Osteoblast (primary cell): ENCODE measurements at regions not wholly inside any gene's neighbourhood (a gene's known extent, or its start where the extent isn't known, plus 50 kb on each side); places are given as distances from the start of the nearest gene placed in this dataset.

ENCODE experiments used
- DNase-seq: peaks from one replicate; pipeline ENCODE4 v3.0.0; 2011; ENCODE audit warnings: low spot score, mixed read lengths; ENCODE audit not compliant: insufficient read length; ENCODE audit errors: missing footprints
- H2AFZ ChIP-seq: 2 replicates; pipeline ENCODE4 v1.6.0; 2011; ENCODE audit warnings: mild to moderate bottlenecking, low read length
- H3K27ac ChIP-seq: 2 replicates; pipeline ENCODE4 v1.5.1; 2011; ENCODE audit warnings: mild to moderate bottlenecking, low read depth, low read length, moderate library complexity
- H3K27me3 ChIP-seq: 2 replicates; pipeline ENCODE4 v1.6.0; 2012; ENCODE audit warnings: mild to moderate bottlenecking, control low read depth, inconsistent platforms, low read length, moderate library complexity; ENCODE audit not compliant: insufficient read depth
- H3K36me3 ChIP-seq: 2 replicates; pipeline ENCODE4 v1.5.1; 2011; ENCODE audit warnings: mild to moderate bottlenecking, low read length, control low read depth, moderate library complexity; ENCODE audit not compliant: insufficient read depth
- H3K4me1 ChIP-seq: 2 replicates; pipeline ENCODE4 v1.5.1; 2011; ENCODE audit warnings: mild to moderate bottlenecking, low read length, control low read depth, moderate library complexity; ENCODE audit not compliant: insufficient read depth
- H3K4me2 ChIP-seq: 2 replicates; pipeline ENCODE4 v1.6.0; 2011; ENCODE audit warnings: mild to moderate bottlenecking, low read length; ENCODE audit not compliant: insufficient read depth
- H3K4me3 ChIP-seq: fragments of 200-600 bp; sonication (generic); 3 replicates; pipeline ENCODE4 v1.5.1; 2012; ENCODE audit warnings: mild to moderate bottlenecking, low read length, inconsistent platforms; ENCODE audit not compliant: insufficient read depth
- H3K79me2 ChIP-seq: 2 replicates; pipeline ENCODE4 v1.6.0; 2012; ENCODE audit warnings: mild to moderate bottlenecking, low read length, control low read depth, inconsistent platforms; ENCODE audit not compliant: insufficient read depth
- H3K9me3 ChIP-seq: 2 replicates; pipeline ENCODE4 v1.5.1; 2011; ENCODE audit warnings: low read depth, low read length, control low read depth
- H4K20me1 ChIP-seq: 2 replicates; pipeline ENCODE4 v1.6.0; 2012; ENCODE audit warnings: mild to moderate bottlenecking, low read length, control low read depth; ENCODE audit not compliant: insufficient read depth
- TF ChIP-seq, protein P1 (sequence below): IDR thresholded peaks from 2 replicates; pipeline ENCODE4 v1.5.1; 2011; ENCODE audit warnings: mild to moderate bottlenecking, low read depth, low read length, moderate library complexity; ENCODE audit errors: extremely low read depth

DNA sequence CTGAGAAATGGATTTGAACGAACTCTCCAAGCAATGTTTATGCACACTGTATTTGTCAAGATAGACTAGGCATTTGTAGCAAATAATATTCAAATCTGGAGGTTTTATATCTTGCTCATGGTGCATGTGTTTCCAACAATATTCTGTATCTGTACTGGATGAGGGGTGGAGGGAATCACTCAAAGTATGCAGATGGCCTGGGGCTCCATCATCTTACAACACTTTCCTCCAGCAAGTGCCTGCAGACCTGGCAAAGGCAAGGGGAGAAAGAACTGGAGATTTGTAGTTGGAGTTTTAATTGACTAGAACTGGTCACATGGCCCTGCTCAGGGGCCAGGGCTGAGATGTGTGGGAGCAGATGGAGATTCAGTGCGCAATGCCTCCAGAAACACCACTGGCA is 309.0 kb downstream of the PLK2 start:
- DNase-seq: no peak
- no peak overlapping the region for H3K4me3 ChIP-seq

DNA sequence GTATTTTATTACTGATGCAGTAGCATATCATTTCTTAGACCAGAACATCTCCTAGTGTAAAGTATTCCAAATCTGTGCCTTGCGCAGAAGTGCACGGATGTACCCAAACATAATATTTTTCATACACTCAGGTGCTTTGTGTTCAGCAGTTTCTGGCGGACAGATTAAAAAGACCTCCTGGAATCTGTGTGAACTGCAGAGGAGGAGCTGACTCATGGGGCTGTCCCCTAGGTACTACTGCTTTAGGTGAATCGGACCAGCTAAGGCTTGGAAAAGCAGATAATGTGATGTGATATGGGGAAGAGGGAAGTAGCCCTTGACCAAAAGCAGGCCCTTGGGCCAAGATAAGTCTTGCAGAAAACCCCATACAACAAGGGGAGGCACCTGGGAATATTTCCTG is 310.1 kb downstream of the PLK2 start:
- TF ChIP-seq, protein P1, sequence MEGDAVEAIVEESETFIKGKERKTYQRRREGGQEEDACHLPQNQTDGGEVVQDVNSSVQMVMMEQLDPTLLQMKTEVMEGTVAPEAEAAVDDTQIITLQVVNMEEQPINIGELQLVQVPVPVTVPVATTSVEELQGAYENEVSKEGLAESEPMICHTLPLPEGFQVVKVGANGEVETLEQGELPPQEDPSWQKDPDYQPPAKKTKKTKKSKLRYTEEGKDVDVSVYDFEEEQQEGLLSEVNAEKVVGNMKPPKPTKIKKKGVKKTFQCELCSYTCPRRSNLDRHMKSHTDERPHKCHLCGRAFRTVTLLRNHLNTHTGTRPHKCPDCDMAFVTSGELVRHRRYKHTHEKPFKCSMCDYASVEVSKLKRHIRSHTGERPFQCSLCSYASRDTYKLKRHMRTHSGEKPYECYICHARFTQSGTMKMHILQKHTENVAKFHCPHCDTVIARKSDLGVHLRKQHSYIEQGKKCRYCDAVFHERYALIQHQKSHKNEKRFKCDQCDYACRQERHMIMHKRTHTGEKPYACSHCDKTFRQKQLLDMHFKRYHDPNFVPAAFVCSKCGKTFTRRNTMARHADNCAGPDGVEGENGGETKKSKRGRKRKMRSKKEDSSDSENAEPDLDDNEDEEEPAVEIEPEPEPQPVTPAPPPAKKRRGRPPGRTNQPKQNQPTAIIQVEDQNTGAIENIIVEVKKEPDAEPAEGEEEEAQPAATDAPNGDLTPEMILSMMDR: no peak
- H3K4me2 ChIP-seq: no peak overlapping the region
- H4K20me1 ChIP-seq: no peaks in the 10 kb centered on the region
- no peak overlapping the region for H3K27ac ChIP-seq
- H3K4me1 ChIP-seq: no peaks in the 10 kb centered on the region
- H3K36me3 ChIP-seq: no peaks in the 10 kb centered on the region
- no peak overlapping the region for H2AFZ ChIP-seq
- no peak overlapping the region for H3K4me3 ChIP-seq
- H3K79me2 ChIP-seq: no peaks in the 10 kb centered on the region
- no peaks in the 10 kb centered on the region for H3K9me3 ChIP-seq
- no peak for DNase-seq
- H3K27me3 ChIP-seq: no peaks in the 10 kb centered on the region

More for the DNA sequence above, 309.0 kb downstream of the PLK2 start:
- H3K4me1 ChIP-seq: no peaks in the 10 kb centered on the region
- TF ChIP-seq, protein P1: no peak
- no peaks in the 10 kb centered on the region for H3K79me2 ChIP-seq
- no peak overlapping the region for H3K27ac ChIP-seq
- H2AFZ ChIP-seq: no peak overlapping the region
- no peaks in the 10 kb centered on the region for H3K27me3 ChIP-seq
- no peaks in the 10 kb centered on the region for H4K20me1 ChIP-seq
- H3K9me3 ChIP-seq: no peaks in the 10 kb centered on the region
- no peaks in the 10 kb centered on the region for H3K36me3 ChIP-seq
- no peak overlapping the region for H3K4me2 ChIP-seq

- Histone ChIP-seq H3K79me2 (no peaks in the 10 kb centered on the region), H4K20me1 (no peaks in the 10 kb centered on the region), H3K27me3 (no peaks in the 10 kb centered on the region), H3K4me2 (no peak overlapping the region), H3K4me3 (no peak overlapping the region), H3K4me1 (no peaks in the 10 kb centered on the region), H2AFZ (no peak overlapping the region), H3K36me3 (no peaks in the 10 kb centered on the region), H3K27ac (no peak overlapping the region), H3K9me3 (no peaks in the 10 kb centered on the region)
- TF ChIP-seq, protein P1: no peak
- peak; percentile 46 for DNase-seq
Observed at GRCh38 chr5:58149345-58149744, 310.5 kb downstream of the PLK2 start.

DNA sequence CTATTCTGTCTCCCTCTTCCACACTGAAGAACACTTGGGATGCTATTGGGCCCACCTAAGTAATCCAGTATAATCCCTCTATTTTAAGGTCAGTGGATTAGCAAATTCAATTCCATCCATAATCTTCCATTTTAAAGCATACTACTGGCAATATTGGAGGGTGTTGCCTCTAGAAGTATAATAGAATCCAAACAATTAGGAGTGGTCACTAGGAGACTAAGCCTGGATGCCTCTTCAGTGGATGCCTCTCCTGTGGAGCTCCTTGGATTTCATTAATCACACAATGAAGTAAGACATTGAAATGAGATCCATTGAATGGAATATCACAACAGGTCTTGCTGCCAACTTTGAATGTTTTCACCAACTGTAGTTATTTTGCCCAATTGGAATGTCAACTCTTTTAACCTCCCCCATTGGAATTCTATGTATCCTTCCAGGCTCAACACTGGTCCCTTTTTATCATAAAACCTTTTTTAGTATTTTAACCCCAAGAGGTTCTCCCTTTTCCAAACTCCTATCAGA is 311.6 kb downstream of the PLK2 start:
- Histone ChIP-seq H3K4me2 (no peak overlapping the region), H3K4me1 (no peaks in the 10 kb centered on the region), H3K4me3 (no peak overlapping the region), H3K27me3 (no peaks in the 10 kb centered on the region), H3K79me2 (no peaks in the 10 kb centered on the region), H4K20me1 (no peaks in the 10 kb centered on the region), H3K27ac (no peak overlapping the region), H3K36me3 (no peaks in the 10 kb centered on the region), H3K9me3 (no peaks in the 10 kb centered on the region), H2AFZ (no peak overlapping the region)
- TF ChIP-seq, protein P1: no peak
- no peak for DNase-seq
